Activated CD4-positive, CD25-positive, alpha-beta regulatory T cell treated with anti-CD3 and anti-CD28 coated beads, Interleukin-2, amount 50 U/mL, for 72 hours (primary cell): ENCODE measurements at regions not wholly inside any gene's neighbourhood (a gene's known extent, or its start where the extent isn't known, plus 50 kb on each side); places are given as distances from the start of the nearest gene placed in this dataset.

Experiments used
- DNase-seq: peaks from one replicate; pipeline ENCODE4 v3.0.0; 2021

GRCh38 chr1:25055324-25055780 lies 125.3 kb upstream of the RUNX3 start:
- DNase-seq: peak; percentile 22

- peak; percentile 16 for DNase-seq
Observed at GRCh38 chr1:25054526-25055323, 124.6 kb upstream of the RUNX3 start.

- DNase-seq: peak; percentile 28
Observed at GRCh38 chr1:25053576-25054250, 123.6 kb upstream of the RUNX3 start.

GRCh38 chr1:25051906-25052305 lies 121.8 kb upstream of the RUNX3 start:
- no peak for DNase-seq

GRCh38 chr1:25051504-25051903 lies 121.4 kb upstream of the RUNX3 start:
- no peak for DNase-seq

- DNase-seq: no peak
Observed at GRCh38 chr1:25050165-25050564, 120.1 kb upstream of the RUNX3 start.

GRCh38 chr1:25049190-25049589 lies 119.1 kb upstream of the RUNX3 start:
- DNase-seq: no peak

GRCh38 chr1:25048728-25049127 lies 118.7 kb upstream of the RUNX3 start:
- DNase-seq: no peak

- DNase-seq: no peak
Observed at GRCh38 chr1:25047506-25048240, 117.6 kb upstream of the RUNX3 start.

GRCh38 chr1:25046194-25046532 lies 116.1 kb upstream of the RUNX3 start:
- DNase-seq: no peak

- no peak for DNase-seq
Observed at GRCh38 chr1:25045480-25046193, 115.6 kb upstream of the RUNX3 start.

GRCh38 chr1:25043228-25043580 lies 113.1 kb upstream of the RUNX3 start:
- DNase-seq: no peak

GRCh38 chr1:25042331-25043227 lies 112.5 kb upstream of the RUNX3 start:
- no peak for DNase-seq

GRCh38 chr1:25041916-25042315 lies 111.8 kb upstream of the RUNX3 start:
- no peak for DNase-seq

GRCh38 chr1:25040122-25040685 lies 110.1 kb upstream of the RUNX3 start:
- DNase-seq: no peak

- DNase-seq: no peak
Observed at GRCh38 chr1:25039229-25039628, 109.2 kb upstream of the RUNX3 start.

GRCh38 chr1:25038699-25039098 lies 108.6 kb upstream of the RUNX3 start:
- no peak for DNase-seq

- peak; percentile 72 for DNase-seq
Observed at GRCh38 chr1:25037174-25038074, 107.3 kb upstream of the RUNX3 start.

GRCh38 chr1:25036117-25036546 lies 106.1 kb upstream of the RUNX3 start:
- no peak for DNase-seq

GRCh38 chr1:25035523-25036116 lies 105.5 kb upstream of the RUNX3 start:
- DNase-seq: no peak
